Stimulated activated naive CD8-positive, alpha-beta T cell treated with anti-CD3 and anti-CD28 coated beads, Interleukin-15, amount 100 ng/mL, for 72 hours (primary cell): ENCODE measurements at regions not wholly inside any gene's neighbourhood (a gene's known extent, or its start where the extent isn't known, plus 50 kb on each side); places are given as distances from the start of the nearest gene placed in this dataset.
"Not testable (repeated sequence)": the region's sequence is repeated elsewhere in the genome, so short reads cannot be mapped to it uniquely, and the experiment has no call there.

Experiments
- ATAC-seq: fragments of 150-1000 bp; cut with Tn5 transposase; 2 replicates; pipeline ENCODE4 v1.10.0; 2021; ENCODE audit warnings: mild to moderate bottlenecking, moderate library complexity
- DNase-seq, 2 donors: peaks; one replicate each; pipeline ENCODE4 v3.0.0; 2021 to 2022
- H3K27ac Mint-ChIP-seq, 2 donors: one replicate each; pipeline ENCODE4 v1.8.0; 2022; ENCODE audit warnings: mild to moderate bottlenecking in 2 of 2, mixed read lengths in 2 of 2, moderate library complexity in 2 of 2
- H3K27me3 Mint-ChIP-seq: one replicate; pipeline ENCODE4 v1.8.0; 2022; ENCODE audit warnings: mixed read lengths
- H3K4me1 Mint-ChIP-seq: one replicate; pipeline ENCODE4 v1.8.0; 2022; ENCODE audit warnings: mild to moderate bottlenecking, mixed read lengths
- H3K4me3 Mint-ChIP-seq, 2 donors: one replicate each; pipeline ENCODE4 v1.8.0; 2022; ENCODE audit warnings: mild to moderate bottlenecking in 2 of 2, mixed read lengths in 2 of 2, moderate library complexity in 1 of 2
- H3K9me3 Mint-ChIP-seq, 2 donors: one replicate each; pipeline ENCODE4 v1.8.0; 2022; ENCODE audit warnings: mixed read lengths in 2 of 2

DNA sequence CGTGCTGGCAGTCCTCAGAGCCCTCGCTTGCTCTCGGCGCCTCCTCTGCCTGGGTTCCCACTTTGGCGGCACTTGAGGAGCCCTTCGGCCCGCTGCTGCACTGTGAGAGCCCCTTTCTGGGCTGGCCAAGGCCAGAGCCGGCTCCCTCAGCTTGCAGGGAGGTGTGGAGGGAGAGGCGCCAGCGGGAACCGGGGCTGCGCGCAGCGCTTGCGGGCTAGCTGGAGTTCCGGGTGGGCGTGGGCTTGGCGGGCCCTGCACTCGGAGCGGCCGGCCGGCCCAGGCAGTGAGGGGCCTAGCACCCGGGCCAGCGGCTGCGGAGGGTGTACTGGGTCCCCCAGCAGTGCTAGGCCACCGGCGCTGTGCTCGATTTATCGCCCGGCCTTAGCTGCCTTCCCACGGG lies 124.1 kb upstream of the NT5E start:
- H3K4me3 Mint-ChIP-seq, DNase-seq, ATAC-seq, H3K9me3 Mint-ChIP-seq, H3K4me1 Mint-ChIP-seq, H3K27ac Mint-ChIP-seq: not testable (repeated sequence)
- H3K27me3 Mint-ChIP-seq: peaks cover 28% of the 10 kb centered on the region

DNA sequence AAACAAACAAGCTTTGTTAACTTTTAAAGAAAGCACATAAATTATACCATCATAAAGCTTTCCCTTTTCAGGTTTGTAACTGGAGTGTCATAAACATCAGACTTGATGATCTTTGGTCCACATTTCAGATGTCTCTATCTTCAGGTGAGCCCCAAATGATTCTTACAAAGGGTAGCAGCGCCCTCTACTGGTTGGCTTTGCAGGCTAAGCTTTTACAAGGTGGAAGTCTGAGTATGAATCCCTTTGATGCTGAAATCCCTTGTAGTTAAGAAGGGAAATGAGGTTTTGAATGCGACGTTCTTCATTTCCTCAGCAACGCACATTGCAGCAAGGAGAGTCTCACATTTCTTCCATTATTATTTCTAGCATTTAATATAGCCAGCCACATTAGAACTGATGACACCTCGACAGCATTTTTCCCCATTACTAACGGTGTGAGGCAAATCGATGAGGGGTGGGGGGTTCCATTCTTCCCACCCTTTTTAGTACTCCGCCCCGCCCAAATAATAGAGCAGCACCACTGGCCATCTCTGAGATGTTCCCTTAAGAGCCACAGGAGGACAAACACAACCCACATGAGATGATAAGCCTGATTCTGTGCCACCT lies 126.3 kb upstream of the NT5E start:
- H3K27me3 Mint-ChIP-seq: peaks cover 11% of the 10 kb centered on the region
- H3K4me1 Mint-ChIP-seq: no peaks in the 10 kb centered on the region
- DNase-seq: peak; percentile 68 to 69
- no peak overlapping the region for H3K4me3 Mint-ChIP-seq
- peak; percentile 81 for ATAC-seq
- peaks cover 4 to 5% of the 10 kb centered on the region in 2 donors for H3K9me3 Mint-ChIP-seq
- H3K27ac Mint-ChIP-seq: no peak overlapping the region

GRCh38 chr6:85322446-85323105 lies 127.3 kb upstream of the NT5E start:
- peaks cover 9% of the 10 kb centered on the region for H3K27me3 Mint-ChIP-seq
- no peak for DNase-seq
- peaks cover 4 to 14% of the 10 kb centered on the region in 2 donors for H3K9me3 Mint-ChIP-seq
- no peak overlapping the region for H3K4me3 Mint-ChIP-seq
- H3K27ac Mint-ChIP-seq: no peak overlapping the region
- ATAC-seq: no peak
- H3K4me1 Mint-ChIP-seq: no peaks in the 10 kb centered on the region

DNA sequence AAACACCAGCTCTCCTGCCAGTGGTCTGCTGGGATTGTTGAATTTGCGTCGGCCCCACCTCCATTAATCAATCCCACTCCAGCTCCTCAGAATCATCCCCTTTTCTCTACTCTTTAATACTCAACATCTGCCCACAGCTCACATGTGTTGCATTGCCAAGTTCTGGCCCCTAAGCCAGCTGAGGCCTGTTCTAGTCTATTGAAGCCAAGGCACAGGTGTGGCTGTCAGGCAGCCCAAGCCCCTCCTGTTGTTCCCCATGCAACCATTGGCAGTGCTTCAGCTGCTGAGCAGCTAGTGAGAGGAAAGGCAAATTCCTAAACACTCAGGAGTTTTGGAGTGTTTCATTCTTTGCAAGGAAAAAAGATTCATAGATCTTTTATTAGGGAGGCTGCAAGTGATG lies 128.0 kb upstream of the NT5E start:
- Mint-ChIP-seq H3K27ac (no peak overlapping the region), H3K4me1 (no peaks in the 10 kb centered on the region)

DNA sequence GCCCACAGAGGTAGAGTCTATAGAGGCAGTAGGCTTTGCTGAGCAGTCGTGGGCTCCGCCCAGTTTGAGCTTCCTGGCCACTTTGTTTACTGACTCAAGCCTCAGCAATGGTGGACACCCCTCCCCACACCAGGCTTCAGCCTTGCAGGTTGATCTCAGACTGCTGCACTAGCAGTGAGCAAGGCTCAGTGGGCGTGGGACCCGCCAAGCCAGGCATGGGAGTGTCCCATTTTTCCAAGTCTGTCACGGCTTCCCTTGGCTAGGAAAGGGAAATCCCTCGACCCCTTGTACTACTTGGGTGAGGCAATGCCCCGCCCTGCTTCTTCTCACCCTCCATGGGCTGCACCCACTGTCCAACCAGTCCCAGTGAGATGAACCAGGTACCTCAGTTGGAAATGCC lies 135.3 kb upstream of the NT5E start:
- Mint-ChIP-seq H3K27ac (no peak overlapping the region), H3K9me3 (peaks cover 4 to 26% of the 10 kb centered on the region in 2 donors), H3K4me3 (no peak overlapping the region), H3K4me1 (no peaks in the 10 kb centered on the region), H3K27me3 (peaks cover 7% of the 10 kb centered on the region)
- DNase-seq: no peak
- ATAC-seq: no peak

More for the DNA sequence above, 128.0 kb upstream of the NT5E start:
- H3K27me3 Mint-ChIP-seq: peaks cover 2% of the 10 kb centered on the region
- DNase-seq: no peak
- no peak for ATAC-seq
- peaks cover 4 to 20% of the 10 kb centered on the region in 2 donors for H3K9me3 Mint-ChIP-seq
- no peak overlapping the region for H3K4me3 Mint-ChIP-seq

DNA sequence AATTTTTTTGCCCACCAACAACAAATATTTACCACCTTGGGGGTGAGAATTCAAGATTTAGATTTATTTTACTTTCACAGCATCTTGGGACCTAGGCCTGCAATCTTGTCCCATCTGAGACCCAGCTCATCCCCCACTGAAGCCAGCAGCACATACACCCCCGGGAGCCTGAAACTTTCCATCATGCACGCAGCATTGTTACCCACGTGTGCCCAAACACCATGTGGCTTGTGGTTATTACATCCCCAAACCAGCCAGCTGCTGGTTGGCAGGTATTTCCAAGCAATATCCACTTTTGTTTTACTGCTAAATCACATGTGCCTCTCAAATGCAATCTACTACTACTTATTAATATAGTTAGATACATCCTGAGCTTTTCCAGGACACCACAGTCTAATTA lies 149.3 kb upstream of the NT5E start:
- DNase-seq: no peak
- Mint-ChIP-seq H3K27me3 (peaks cover 8% of the 10 kb centered on the region), H3K4me3 (no peak overlapping the region), H3K4me1 (no peaks in the 10 kb centered on the region), H3K27ac (no peak overlapping the region), H3K9me3 (peaks cover 0 to 4% of the 10 kb centered on the region in 2 donors)
- no peak for ATAC-seq

- DNase-seq (no peak), ATAC-seq (no peak)
- H3K4me3 Mint-ChIP-seq: no peak overlapping the region
- no peaks in the 10 kb centered on the region for H3K4me1 Mint-ChIP-seq
- no peak overlapping the region for H3K27ac Mint-ChIP-seq
- no peaks in the 10 kb centered on the region for H3K9me3 Mint-ChIP-seq
- H3K27me3 Mint-ChIP-seq: no peaks in the 10 kb centered on the region
Measured at GRCh38 chr6:85298553-85298952, 151.3 kb upstream of the NT5E start.

DNA sequence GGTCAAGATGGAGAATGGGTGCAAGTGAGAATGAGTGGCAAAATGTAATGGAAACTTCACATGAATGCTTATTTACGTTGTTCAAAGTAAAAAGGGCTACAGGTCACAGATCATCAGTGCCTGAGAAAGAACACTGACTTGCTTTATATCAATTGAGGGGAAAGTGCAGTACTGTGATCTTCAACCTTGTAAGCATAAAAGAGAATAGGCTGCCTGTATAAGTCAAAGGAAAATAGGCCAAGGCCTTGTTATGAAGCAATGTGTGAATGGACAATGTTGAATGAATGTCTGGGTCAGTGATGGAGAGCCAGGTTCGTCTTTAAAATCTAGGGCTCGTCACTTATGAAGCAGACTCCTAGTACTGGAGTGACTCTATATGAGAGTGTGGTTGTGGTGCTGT lies 158.6 kb upstream of the NT5E start:
- Mint-ChIP-seq H3K27me3 (peaks cover 8% of the 10 kb centered on the region), H3K9me3 (peaks cover 0 to 7% of the 10 kb centered on the region in 2 donors), H3K4me3 (no peak overlapping the region), H3K27ac (no peak overlapping the region), H3K4me1 (no peaks in the 10 kb centered on the region)
- ATAC-seq (no peak), DNase-seq (no peak)

DNA sequence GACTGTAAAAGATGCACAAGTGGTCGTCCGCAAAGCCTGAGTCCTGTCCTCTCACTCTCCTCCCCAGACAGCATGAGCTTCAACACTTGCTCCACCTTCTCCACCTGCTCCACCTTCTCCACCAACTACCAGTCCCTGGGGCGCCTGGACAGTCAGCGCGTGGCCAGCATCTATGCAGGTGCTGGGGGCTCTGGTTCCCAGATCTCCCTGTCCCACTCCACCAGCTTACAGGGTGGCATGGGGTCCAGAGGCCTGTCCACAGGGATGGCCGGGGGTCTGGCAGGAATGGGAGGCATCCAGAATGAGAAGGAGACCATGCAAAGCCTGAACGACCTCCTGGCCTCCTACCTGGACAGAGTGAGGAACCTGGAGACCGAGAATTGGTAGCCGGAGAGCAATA lies 162.2 kb upstream of the NT5E start:
- no peak for ATAC-seq
- no peak overlapping the region for H3K27ac Mint-ChIP-seq
- peaks cover 0 to 7% of the 10 kb centered on the region in 2 donors for H3K9me3 Mint-ChIP-seq
- H3K4me1 Mint-ChIP-seq: no peaks in the 10 kb centered on the region
- DNase-seq: no peak
- peaks cover 16% of the 10 kb centered on the region for H3K27me3 Mint-ChIP-seq
- H3K4me3 Mint-ChIP-seq: no peak overlapping the region

GRCh38 chr6:85287158-85287557 lies 162.7 kb upstream of the NT5E start:
- ATAC-seq (no peak), DNase-seq (no peak)
- no peak overlapping the region for H3K4me3 Mint-ChIP-seq

GRCh38 chr6:85286507-85286906 lies 163.4 kb upstream of the NT5E start:
- not testable (repeated sequence) for ATAC-seq, H3K27ac Mint-ChIP-seq, DNase-seq, H3K4me3 Mint-ChIP-seq, H3K4me1 Mint-ChIP-seq, H3K9me3 Mint-ChIP-seq
- peaks cover 16% of the 10 kb centered on the region for H3K27me3 Mint-ChIP-seq

More at GRCh38 chr6:85287158-85287557, 162.7 kb upstream of the NT5E start:
- Mint-ChIP-seq H3K27me3 (peaks cover 16% of the 10 kb centered on the region), H3K4me1 (no peaks in the 10 kb centered on the region), H3K27ac (no peak overlapping the region), H3K9me3 (peaks cover 0 to 7% of the 10 kb centered on the region in 2 donors)

DNA sequence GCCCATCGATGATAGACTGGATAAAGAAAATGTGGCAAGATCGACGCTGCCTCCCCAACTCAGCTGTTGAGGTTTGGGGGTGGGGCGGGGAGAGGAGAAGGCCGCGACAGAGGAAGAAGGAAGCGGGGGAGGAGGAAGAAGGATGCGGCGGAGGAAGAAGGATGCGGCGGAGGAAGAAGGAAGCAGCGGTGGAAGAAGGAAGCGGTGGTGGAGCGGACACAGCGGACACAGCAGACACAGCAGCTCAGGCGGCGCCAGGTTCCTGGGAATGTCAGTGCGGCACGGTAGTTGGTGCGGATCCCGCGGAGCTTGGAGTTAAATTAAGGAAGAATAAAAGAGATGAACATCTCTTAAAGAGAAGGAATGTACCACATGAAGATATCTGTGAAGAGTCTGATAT lies 163.9 kb upstream of the NT5E start:
- no peaks in the 10 kb centered on the region for H3K4me1 Mint-ChIP-seq
- no peak overlapping the region for H3K4me3 Mint-ChIP-seq
- peaks cover 16% of the 10 kb centered on the region for H3K27me3 Mint-ChIP-seq
- H3K27ac Mint-ChIP-seq: no peak overlapping the region
- DNase-seq (no peak), ATAC-seq (no peak)
- peaks cover 0 to 7% of the 10 kb centered on the region in 2 donors for H3K9me3 Mint-ChIP-seq

DNA sequence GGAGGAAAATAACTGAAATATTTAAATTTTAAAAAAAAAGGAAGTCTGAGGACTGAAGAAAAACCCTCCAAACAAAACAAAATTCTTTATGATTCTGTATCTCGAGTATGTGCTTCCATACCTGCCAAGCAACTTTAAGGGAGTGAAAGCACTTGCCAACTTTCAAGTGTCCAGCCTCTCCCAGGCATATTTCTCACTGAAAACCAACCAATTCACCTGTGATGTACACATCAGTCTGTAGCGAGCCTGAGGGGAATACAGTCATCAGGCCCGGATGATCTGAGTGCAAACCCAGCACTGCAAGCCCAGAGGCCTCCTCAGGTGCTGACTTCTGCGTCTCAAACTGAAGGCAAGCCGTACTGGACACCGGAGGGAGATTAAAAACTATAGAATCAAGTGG lies 164.8 kb upstream of the NT5E start:
- DNase-seq: no peak
- peaks cover 16% of the 10 kb centered on the region for H3K27me3 Mint-ChIP-seq
- H3K27ac Mint-ChIP-seq: no peak overlapping the region
- no peak for ATAC-seq
- H3K4me1 Mint-ChIP-seq: no peaks in the 10 kb centered on the region
- peaks cover 0 to 7% of the 10 kb centered on the region in 2 donors for H3K9me3 Mint-ChIP-seq
- H3K4me3 Mint-ChIP-seq: no peak overlapping the region

GRCh38 chr6:85283436-85283835 lies 166.4 kb upstream of the NT5E start:
- ATAC-seq (no peak), DNase-seq (no peak)
- Mint-ChIP-seq H3K4me1 (no peaks in the 10 kb centered on the region), H3K4me3 (no peak overlapping the region), H3K9me3 (peaks cover 0 to 7% of the 10 kb centered on the region in 2 donors), H3K27me3 (peaks cover 15% of the 10 kb centered on the region), H3K27ac (no peak overlapping the region)

DNA sequence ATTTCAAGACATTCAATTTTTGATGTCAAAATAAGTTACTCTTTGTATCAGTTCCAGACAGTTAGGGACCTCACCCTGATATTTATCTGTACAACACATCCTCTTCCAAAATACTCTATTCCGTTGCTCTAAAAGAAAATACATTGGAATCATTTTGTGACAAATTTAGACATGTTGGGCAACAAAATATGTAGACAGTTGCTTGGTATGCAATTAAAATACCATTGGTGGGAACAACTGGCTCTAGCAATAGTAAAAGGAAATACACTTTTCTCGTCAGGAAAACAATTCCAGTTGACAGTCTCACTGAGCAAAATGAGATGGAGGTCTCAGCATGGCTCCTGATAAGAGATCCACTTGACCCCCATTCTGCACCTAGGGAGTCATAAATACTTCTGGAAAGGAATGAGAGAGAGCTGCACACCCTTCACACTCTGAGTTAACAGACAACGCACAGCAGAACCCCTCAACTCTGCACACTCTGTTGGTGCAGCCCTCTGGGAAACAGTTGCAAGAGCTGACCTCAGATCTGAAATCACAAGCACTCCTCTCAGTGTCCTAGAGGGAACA lies 171.3 kb upstream of the NT5E start:
- ATAC-seq (no peak), DNase-seq (no peak)
- H3K4me1 Mint-ChIP-seq: no peaks in the 10 kb centered on the region
- H3K27ac Mint-ChIP-seq: no peak overlapping the region
- peaks cover 0 to 9% of the 10 kb centered on the region in 2 donors for H3K9me3 Mint-ChIP-seq
- H3K4me3 Mint-ChIP-seq: no peak overlapping the region
- H3K27me3 Mint-ChIP-seq: no peaks in the 10 kb centered on the region

DNA sequence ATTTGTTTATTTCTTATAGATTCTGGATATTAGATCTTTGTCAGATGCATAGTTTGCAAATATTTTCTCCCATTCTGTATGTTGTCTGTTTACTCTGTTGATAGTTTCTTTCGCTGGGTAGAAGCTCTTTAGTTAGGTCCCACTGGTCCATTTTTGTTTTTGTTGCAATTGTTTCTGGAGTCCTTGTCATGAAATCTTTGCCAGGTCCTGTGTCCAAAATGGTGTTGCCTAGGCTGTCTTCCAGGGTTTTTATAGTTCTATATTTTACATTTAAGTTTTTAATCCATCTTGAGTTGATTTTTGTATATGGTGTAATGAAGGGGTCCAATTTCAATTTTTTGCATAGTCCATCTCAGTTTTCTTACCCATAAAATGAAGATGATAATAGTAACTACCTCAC lies 173.9 kb upstream of the NT5E start:
- not testable (repeated sequence) for H3K27ac Mint-ChIP-seq, H3K4me3 Mint-ChIP-seq, H3K4me1 Mint-ChIP-seq, H3K27me3 Mint-ChIP-seq, ATAC-seq, H3K9me3 Mint-ChIP-seq, DNase-seq
